HUES6 (cell line): ENCODE measurements at regions not wholly inside any gene's neighbourhood (a gene's known extent, or its start where the extent isn't known, plus 50 kb on each side); places are given as distances from the start of the nearest gene placed in this dataset.

Source experiments
- H3K27ac ChIP-seq: 2 replicates; pipeline ENCODE4 v1.7.0; 2013; ENCODE audit warnings: low read depth, mild to moderate bottlenecking, low read length, inconsistent platforms
- H3K27me3 ChIP-seq: 2 replicates; pipeline ENCODE4 v1.6.1; 2013; ENCODE audit warnings: low read length; ENCODE audit not compliant: control insufficient read depth, insufficient read depth
- H3K36me3 ChIP-seq: 2 replicates; pipeline ENCODE4 v1.6.1; 2013; ENCODE audit warnings: low read length; ENCODE audit not compliant: control insufficient read depth, insufficient read depth
- H3K4me1 ChIP-seq: 2 replicates; pipeline ENCODE4 v1.6.1; 2013; ENCODE audit warnings: low read length; ENCODE audit not compliant: control insufficient read depth, insufficient read depth
- H3K4me3 ChIP-seq: 2 replicates; pipeline ENCODE4 v1.5.1; 2013; ENCODE audit warnings: low read depth, low read length
- H3K9ac ChIP-seq: one replicate; pipeline ENCODE4 v1.6.1; 2013; ENCODE audit warnings: mild to moderate bottlenecking, low read length
- H3K9me3 ChIP-seq: 2 replicates; pipeline ENCODE4 v1.6.1; 2013; ENCODE audit warnings: low read depth, low read length; ENCODE audit not compliant: control insufficient read depth, insufficient read depth

DNA sequence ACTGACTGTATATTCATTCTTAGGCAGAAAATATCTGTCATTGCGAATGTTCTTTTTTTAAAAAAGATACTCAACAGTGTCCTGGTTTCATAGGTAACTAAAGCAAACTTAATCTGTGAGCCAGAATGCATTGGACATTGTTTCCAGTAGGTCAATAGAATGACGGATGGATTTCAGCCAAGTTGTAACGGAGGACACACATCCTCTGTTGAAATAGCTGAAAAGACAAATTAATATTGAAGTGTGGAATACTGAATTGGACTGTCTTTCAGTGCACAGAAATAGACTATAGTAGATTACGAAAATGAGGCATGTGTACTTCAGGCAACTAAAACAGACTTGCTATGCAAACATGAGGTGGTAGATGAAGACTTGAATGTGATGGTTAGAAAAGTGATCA, 461.6 kb downstream of the WDR72 start:
- Histone ChIP-seq H3K9ac (no peak overlapping the region), H3K9me3 (no peaks in the 10 kb centered on the region), H3K4me1 (no peaks in the 10 kb centered on the region), H3K27me3 (no peaks in the 10 kb centered on the region), H3K27ac (no peak overlapping the region), H3K36me3 (no peaks in the 10 kb centered on the region), H3K4me3 (no peak overlapping the region)

DNA sequence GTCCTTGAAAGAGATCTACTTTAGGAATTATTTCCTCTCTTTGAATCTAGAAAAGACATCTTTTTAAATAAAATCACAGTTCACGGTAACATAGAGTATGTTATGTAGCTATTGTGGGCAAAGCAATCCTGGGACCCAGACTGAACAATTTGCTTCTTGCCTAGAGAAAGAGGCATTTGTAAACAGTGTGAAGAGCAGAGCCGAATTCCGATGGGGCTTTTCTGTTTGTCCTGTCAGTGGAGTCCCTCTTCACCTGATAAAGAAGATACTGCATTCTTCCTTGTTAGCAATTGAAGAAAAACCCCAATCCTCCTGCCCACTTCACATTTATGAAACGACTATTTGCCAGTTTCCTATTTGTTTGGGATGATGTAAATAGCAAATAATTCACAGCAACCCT, 462.9 kb downstream of the WDR72 start:
- Histone ChIP-seq H3K4me1 (no peaks in the 10 kb centered on the region), H3K4me3 (no peak overlapping the region), H3K27ac (no peak overlapping the region), H3K27me3 (no peaks in the 10 kb centered on the region), H3K9ac (no peak overlapping the region), H3K36me3 (no peaks in the 10 kb centered on the region), H3K9me3 (no peaks in the 10 kb centered on the region)

DNA sequence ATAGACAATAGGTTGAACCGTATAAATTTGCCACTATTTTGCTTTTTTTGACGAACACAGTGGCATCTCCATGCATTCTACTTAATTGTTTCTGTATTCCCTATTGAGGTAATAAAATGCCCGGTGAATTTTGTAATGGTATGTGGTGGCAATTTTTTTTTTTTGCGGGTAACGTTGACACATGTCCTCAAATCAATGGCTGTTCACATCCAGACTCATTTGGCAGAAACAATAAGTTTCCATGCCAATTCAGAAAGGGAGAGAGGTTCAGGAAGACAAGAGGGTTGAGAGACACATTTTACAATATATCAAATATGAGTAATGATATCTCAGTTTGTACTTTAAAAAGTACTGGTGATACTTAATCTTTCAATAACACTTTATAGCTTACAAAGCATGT, 463.9 kb downstream of the WDR72 start:
- Histone ChIP-seq H3K9me3 (no peaks in the 10 kb centered on the region), H3K9ac (no peak overlapping the region), H3K27me3 (no peaks in the 10 kb centered on the region), H3K4me1 (no peaks in the 10 kb centered on the region), H3K27ac (no peak overlapping the region), H3K36me3 (no peaks in the 10 kb centered on the region), H3K4me3 (no peak overlapping the region)

DNA sequence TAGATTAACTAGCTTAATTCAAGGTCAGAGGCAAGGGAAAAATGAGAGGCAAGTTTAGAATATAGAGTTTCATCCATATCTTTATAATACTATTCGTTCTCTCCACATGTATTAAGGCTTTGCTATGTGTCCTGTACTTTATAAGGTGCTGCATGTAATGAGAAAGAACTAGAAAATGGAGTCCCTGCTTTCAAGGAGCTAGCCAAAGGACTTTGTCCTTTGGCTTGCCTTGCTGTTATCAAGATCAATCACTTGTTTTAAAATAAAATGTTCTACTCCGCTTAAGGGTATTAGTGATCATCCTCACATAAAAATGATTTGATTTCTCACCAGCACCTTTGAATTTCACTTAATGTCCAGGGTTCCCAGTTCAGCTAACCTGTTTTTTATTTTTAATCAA, 470.9 kb downstream of the WDR72 start:
- no peaks in the 10 kb centered on the region for H3K9me3 ChIP-seq
- no peak overlapping the region for H3K27ac ChIP-seq
- H3K4me3 ChIP-seq: no peak overlapping the region
- no peaks in the 10 kb centered on the region for H3K36me3 ChIP-seq
- no peak overlapping the region for H3K9ac ChIP-seq
- H3K4me1 ChIP-seq: no peaks in the 10 kb centered on the region
- no peaks in the 10 kb centered on the region for H3K27me3 ChIP-seq

DNA sequence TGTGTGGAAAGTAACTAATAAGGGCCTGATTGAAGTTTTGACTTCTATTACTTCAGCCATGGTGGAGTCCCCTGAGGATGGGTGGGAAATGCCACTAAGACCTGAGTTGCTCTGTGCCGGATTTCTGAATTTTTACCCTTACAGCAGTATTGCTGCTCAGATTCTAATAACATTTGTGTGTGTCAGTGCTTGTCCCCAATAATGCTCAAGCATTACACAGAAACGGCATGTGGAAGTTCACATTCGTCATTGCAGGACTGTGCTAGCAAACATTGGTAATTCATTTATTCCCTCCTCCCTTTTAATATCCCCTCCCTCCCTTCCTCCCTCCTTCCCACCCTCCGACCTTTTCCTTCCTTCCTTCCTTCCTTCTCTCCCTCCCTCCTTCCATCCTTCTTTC, 484.5 kb upstream of the ONECUT1 start:
- H3K9ac ChIP-seq: no peak overlapping the region
- no peaks in the 10 kb centered on the region for H3K36me3 ChIP-seq
- H3K4me3 ChIP-seq: no peak overlapping the region
- H3K27me3 ChIP-seq: no peaks in the 10 kb centered on the region
- no peak overlapping the region for H3K27ac ChIP-seq
- no peaks in the 10 kb centered on the region for H3K4me1 ChIP-seq
- no peaks in the 10 kb centered on the region for H3K9me3 ChIP-seq

DNA sequence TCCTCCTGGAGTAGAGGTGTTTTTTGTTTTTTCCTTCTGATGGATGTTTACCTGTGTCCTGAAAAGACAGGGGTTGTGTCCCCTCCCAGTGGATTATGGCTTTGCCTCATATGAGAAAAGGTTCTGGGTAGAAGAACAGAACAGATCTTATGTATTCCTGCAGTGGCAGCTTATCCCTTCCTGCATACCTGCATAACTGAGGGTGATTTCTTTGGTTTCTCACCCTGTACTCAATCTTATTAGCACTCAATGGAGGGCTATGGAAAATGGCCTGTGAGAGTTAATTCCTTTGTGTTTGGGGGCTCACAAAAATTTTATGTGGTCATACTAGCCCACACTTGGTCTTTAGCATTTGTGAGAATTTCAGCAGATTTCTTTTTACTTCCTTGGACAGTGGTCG, 482.0 kb upstream of the ONECUT1 start:
- Histone ChIP-seq H3K4me1 (no peaks in the 10 kb centered on the region), H3K9me3 (no peaks in the 10 kb centered on the region)

DNA sequence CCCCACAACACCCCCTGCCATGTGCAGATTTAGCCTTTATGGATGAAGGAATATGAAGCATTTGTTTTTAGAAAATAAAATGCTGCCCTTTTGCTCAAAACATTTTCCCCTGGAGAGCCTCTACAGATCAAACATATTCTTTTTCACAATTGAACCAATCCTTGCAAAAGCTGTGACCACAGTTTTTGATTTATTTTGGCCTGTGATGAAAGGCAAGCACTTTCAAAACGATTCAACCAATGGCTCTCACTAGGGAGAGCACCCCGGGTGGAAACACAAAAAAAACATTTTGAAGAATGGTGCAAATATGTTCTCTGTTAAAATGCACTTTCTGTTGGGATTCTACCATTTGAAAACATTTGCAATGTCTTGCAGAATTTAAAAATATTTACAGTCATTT, 476.0 kb upstream of the ONECUT1 start:
- H3K27me3 ChIP-seq: no peaks in the 10 kb centered on the region
- H3K9me3 ChIP-seq: no peaks in the 10 kb centered on the region
- no peak overlapping the region for H3K27ac ChIP-seq
- H3K4me3 ChIP-seq: no peak overlapping the region
- no peaks in the 10 kb centered on the region for H3K36me3 ChIP-seq
- no peaks in the 10 kb centered on the region for H3K4me1 ChIP-seq
- H3K9ac ChIP-seq: no peak overlapping the region

More for the DNA sequence above, 482.0 kb upstream of the ONECUT1 start:
- Histone ChIP-seq H3K27ac (no peak overlapping the region), H3K27me3 (no peaks in the 10 kb centered on the region), H3K9ac (no peak overlapping the region), H3K36me3 (no peaks in the 10 kb centered on the region), H3K4me3 (no peak overlapping the region)

DNA sequence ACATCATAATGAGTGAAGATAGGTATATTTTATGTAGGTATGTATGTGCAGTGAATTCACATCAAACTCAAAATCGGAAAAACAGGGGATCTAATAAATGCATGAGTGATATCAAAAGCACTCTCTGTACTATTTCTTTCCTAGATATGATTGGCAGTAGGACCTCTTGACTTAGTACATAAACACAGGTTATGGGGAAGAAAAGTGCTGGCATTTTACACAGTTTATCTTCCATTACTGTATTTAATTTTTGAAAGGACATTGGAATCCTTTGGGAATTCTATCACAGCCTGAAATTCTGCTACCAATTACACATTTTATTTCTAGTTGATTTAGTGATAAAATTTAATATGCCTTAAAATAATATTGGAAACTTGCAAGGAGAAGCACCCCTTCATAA, 470.5 kb upstream of the ONECUT1 start:
- Histone ChIP-seq H3K27me3 (no peaks in the 10 kb centered on the region), H3K36me3 (no peaks in the 10 kb centered on the region), H3K9ac (no peak overlapping the region), H3K4me3 (no peak overlapping the region), H3K4me1 (peaks cover 7% of the 10 kb centered on the region; the same call in 1 of the 2 replicates), H3K27ac (no peak overlapping the region), H3K9me3 (no peaks in the 10 kb centered on the region)

DNA sequence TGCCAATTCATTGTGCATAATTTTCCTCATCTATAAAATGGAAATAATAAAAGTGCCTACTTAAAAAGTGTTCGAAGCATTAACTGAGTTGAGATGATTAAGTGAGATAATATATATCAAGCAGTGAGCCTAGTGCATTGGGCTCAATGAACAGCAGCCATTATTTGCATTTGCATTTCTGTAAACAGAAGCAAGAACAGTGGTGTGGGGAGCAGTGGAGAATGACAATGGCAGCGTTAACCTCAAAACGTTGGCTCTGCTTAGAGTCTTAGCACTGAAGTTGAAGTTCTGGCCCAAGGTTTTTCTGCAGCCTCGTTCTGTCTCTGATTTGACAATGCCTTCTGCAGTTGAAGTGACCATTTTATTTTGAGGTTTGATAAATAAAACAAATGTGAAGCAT, 466.3 kb upstream of the ONECUT1 start:
- Histone ChIP-seq H3K36me3 (no peaks in the 10 kb centered on the region), H3K27me3 (no peaks in the 10 kb centered on the region), H3K4me3 (no peak overlapping the region), H3K9ac (no peak overlapping the region), H3K9me3 (no peaks in the 10 kb centered on the region), H3K4me1 (peaks cover 7% of the 10 kb centered on the region; the same call in 1 of the 2 replicates), H3K27ac (no peak overlapping the region)

DNA sequence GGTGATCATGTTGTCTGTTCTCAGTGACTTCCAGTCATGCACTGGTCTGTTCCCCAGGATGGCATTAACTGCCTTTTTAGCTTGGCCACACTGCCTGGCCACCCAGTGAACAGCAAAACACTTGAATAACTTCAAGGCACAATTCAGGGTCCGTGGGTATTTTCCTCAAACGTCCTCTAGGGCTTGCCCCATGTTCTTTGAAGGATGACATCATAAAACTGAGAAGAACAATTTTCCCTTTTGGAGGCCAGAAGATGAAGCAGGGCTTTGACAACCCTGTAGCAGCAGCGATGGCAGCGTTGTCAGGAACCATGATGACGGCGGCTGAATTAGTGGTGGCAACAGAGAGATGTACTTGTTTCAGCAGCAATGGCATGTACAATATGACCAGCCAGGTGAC, 465.9 kb upstream of the ONECUT1 start:
- H3K27ac ChIP-seq: no peak overlapping the region
- no peak overlapping the region for H3K4me3 ChIP-seq
- H3K27me3 ChIP-seq: no peaks in the 10 kb centered on the region
- no peaks in the 10 kb centered on the region for H3K9me3 ChIP-seq
- H3K9ac ChIP-seq: no peak overlapping the region
- H3K4me1 ChIP-seq: peaks cover 7% of the 10 kb centered on the region; the same call in 1 of the 2 replicates
- H3K36me3 ChIP-seq: no peaks in the 10 kb centered on the region

DNA sequence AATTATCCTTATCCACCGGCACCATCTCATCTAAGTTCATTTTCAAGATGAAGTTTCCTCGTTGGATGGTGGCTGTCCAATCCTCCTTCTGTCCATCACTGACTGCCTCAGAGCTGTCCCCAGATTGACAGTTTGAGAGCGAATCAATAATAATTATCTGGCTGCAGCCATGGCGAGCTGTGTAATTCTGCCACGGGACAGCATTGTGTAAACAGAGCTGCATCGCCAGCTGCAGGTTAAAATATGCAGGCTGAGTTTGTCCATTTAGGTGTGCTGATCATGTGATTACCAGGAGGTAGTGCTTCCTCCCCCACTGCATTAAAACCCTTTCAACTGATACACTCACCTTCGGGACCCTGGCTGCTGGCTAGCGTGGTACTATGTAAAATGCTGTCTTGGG, 461.9 kb upstream of the ONECUT1 start:
- Histone ChIP-seq H3K9me3 (no peaks in the 10 kb centered on the region), H3K27me3 (no peaks in the 10 kb centered on the region), H3K27ac (no peak overlapping the region), H3K36me3 (no peaks in the 10 kb centered on the region), H3K9ac (no peak overlapping the region), H3K4me1 (peaks cover 7% of the 10 kb centered on the region; the same call in 1 of the 2 replicates), H3K4me3 (no peak overlapping the region)

DNA sequence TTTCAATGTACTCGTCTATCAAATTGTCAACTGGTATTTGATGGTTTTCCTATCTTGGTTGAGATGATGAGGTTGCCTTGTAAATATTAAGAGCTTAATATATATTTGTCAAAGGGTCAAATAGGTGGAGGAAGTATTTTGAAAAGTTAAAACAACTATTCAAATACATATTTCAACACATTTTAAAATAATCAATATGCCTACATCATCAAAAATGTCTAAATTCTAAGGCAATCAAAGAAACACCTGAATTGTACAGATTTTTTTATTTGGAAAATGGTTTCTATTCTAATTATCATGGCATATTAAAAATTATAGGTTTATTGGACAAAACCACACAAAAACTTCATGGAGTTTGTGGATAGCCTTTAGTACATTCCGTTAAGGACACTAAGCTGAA, 461.4 kb upstream of the ONECUT1 start:
- no peaks in the 10 kb centered on the region for H3K36me3 ChIP-seq
- H3K9me3 ChIP-seq: no peaks in the 10 kb centered on the region

More for the DNA sequence above, 461.4 kb upstream of the ONECUT1 start:
- H3K9ac ChIP-seq: no peak overlapping the region
- no peaks in the 10 kb centered on the region for H3K27me3 ChIP-seq
- no peak overlapping the region for H3K27ac ChIP-seq
- H3K4me3 ChIP-seq: no peak overlapping the region
- H3K4me1 ChIP-seq: peaks cover 4% of the 10 kb centered on the region; the same call in 1 of the 2 replicates
